GM18867 (cell line): ENCODE measurements at regions not wholly inside any gene's neighbourhood (a gene's known extent, or its start where the extent isn't known, plus 50 kb on each side); places are given as distances from the start of the nearest gene placed in this dataset.
"Not testable (repeated sequence)": the region's sequence is repeated elsewhere in the genome, so short reads cannot be mapped to it uniquely, and the experiment has no call there.

ENCODE experiments used
- ATAC-seq: cut with Tn5 transposase; IDR thresholded peaks from one replicate; pipeline ENCODE4 v1.9.1; 2021; ENCODE audit warnings: mild to moderate bottlenecking, moderate library complexity; ENCODE audit not compliant: unreplicated experiment

- ATAC-seq: no peak
These were observed 142.9 kb downstream of the NOC3L start for GRCh38 chr10:94219829-94220228.

GRCh38 chr10:94220717-94221116 lies 142.0 kb downstream of the NOC3L start:
- no peak for ATAC-seq

GRCh38 chr10:94223702-94224370 lies 138.9 kb downstream of the NOC3L start:
- ATAC-seq: no peak

- ATAC-seq: no peak
These were observed 138.1 kb downstream of the NOC3L start for GRCh38 chr10:94224656-94225055.

GRCh38 chr10:94225589-94225988 lies 137.2 kb downstream of the NOC3L start:
- no peak for ATAC-seq

GRCh38 chr10:94230134-94230785 lies 132.5 kb downstream of the NOC3L start:
- ATAC-seq: no peak

- ATAC-seq: no peak
These were observed 129.9 kb downstream of the NOC3L start for GRCh38 chr10:94232711-94233383.

- no peak for ATAC-seq
These were observed 127.3 kb downstream of the NOC3L start for GRCh38 chr10:94235461-94235860.

GRCh38 chr10:94238006-94238617 lies 124.6 kb downstream of the NOC3L start:
- ATAC-seq: no peak

GRCh38 chr10:94239696-94240095 lies 123.0 kb downstream of the NOC3L start:
- no peak for ATAC-seq

- ATAC-seq: no peak
These were observed 122.2 kb downstream of the NOC3L start for GRCh38 chr10:94240491-94240890.

GRCh38 chr10:94240901-94241300 lies 121.8 kb downstream of the NOC3L start:
- ATAC-seq: no peak

GRCh38 chr10:94251098-94251497 lies 111.6 kb downstream of the NOC3L start:
- no peak for ATAC-seq

- no peak for ATAC-seq
These were observed 111.2 kb downstream of the NOC3L start for GRCh38 chr10:94251568-94251967.

GRCh38 chr10:94257407-94257806 lies 105.3 kb downstream of the NOC3L start:
- ATAC-seq: not testable (repeated sequence)

GRCh38 chr10:94260455-94260854 lies 102.3 kb downstream of the NOC3L start:
- no peak for ATAC-seq

GRCh38 chr10:94264085-94264484 lies 98.7 kb downstream of the NOC3L start:
- no peak for ATAC-seq

GRCh38 chr10:94266091-94266490 lies 96.6 kb downstream of the NOC3L start:
- ATAC-seq: no peak

- ATAC-seq: no peak
These were observed 94.1 kb downstream of the NOC3L start for GRCh38 chr10:94268652-94269051.

- no peak for ATAC-seq
These were observed 88.5 kb downstream of the NOC3L start for GRCh38 chr10:94274142-94274787.

- ATAC-seq: no peak
These were observed 86.6 kb downstream of the NOC3L start for GRCh38 chr10:94276140-94276539.
